ENCODE measurements at regions not wholly inside any gene's neighbourhood (a gene's known extent, or its start where the extent isn't known, plus 50 kb on each side); places are given as distances from the start of the nearest gene placed in this dataset.

DNA sequence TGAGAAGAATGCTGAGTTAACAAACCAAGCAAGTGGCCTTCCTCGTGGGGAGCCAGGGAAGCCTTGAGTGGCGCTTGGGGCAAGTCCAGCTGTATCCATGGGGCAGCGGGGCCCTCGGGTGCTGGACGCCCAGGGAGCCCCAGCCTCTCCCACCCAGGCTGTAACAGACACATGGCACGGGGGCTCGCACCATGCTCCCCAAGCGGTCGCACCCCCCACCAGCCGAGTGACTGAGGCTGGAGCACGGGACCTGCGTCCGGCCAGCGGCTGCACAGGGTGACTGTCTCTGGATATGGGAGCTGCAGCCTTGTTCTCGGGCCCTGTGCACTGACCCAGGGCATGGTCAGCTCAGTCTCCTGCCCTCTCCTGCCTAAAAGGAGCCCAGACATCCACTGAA is 53.9 kb upstream of the ACTRT2 start:
- TF ChIP-seq CTCF (conservative IDR thresholded peaks at IDR 0.05; ENCODE audit: low read depth, low read length) (no peak), EZH2 (IDR thresholded peaks at IDR 0.05; ENCODE audit: low read length, unreplicated experiment) (no peak), EZH2phosphoT487 (IDR thresholded peaks at IDR 0.05; ENCODE audit: borderline replicate concordance, low read length) (no peak)

Measured in PC-3 (cell line).